HG02642 (cell line): ENCODE measurements at regions not wholly inside any gene's neighbourhood (a gene's known extent, or its start where the extent isn't known, plus 50 kb on each side); places are given as distances from the start of the nearest gene placed in this dataset.
"Not testable (repeated sequence)": the region's sequence is repeated elsewhere in the genome, so short reads cannot be mapped to it uniquely, and the experiment has no call there.

Experiments
- ATAC-seq: cut with Tn5 transposase; IDR thresholded peaks from one replicate; pipeline ENCODE4 v1.9.1; 2021; ENCODE audit warnings: mild to moderate bottlenecking; ENCODE audit not compliant: unreplicated experiment, poor library complexity

- ATAC-seq, result no peak
Measured at GRCh38 chr14:85319998-85320630, 209.8 kb upstream of the FLRT2 start.

DNA sequence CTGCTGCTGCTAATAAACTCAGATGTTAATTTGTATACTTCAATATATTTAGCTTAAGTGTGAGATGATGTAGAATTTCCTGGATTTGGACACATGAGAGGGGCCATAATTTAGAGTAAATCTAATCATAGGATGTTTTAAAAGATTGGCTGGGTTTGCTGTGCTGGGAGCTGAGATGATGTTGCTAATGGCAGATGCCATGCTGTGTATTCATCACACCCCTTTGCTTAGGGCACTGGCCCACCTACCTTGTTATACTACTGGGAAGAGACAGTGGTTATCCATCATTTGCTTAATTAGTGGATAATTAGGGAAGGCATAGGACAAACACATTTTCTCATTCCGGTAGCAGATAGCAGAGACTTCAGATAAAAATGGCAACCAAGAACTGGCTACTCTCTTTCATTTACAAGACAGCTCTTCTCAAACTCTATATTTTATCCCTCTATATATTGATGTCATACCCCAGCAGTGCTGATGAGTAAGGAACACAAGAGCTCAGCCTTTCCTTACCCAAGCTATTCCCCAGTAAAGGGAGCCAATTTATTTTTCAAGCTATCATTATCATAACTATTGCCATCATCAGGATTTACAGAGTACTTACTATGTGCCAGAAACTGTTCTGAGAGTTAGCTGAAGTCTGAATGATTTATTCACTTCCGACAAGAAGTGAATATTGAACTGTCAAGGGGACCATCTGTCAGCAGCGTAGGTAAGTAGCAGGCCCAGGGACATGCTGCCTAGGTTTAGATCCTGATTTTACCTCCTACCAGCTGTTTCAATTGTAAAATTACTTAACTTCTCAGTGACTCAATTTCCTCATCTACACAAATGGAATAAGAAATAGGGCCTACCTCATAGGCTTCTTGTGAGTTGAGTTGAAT is 204.6 kb upstream of the FLRT2 start:
- no peak for ATAC-seq

DNA sequence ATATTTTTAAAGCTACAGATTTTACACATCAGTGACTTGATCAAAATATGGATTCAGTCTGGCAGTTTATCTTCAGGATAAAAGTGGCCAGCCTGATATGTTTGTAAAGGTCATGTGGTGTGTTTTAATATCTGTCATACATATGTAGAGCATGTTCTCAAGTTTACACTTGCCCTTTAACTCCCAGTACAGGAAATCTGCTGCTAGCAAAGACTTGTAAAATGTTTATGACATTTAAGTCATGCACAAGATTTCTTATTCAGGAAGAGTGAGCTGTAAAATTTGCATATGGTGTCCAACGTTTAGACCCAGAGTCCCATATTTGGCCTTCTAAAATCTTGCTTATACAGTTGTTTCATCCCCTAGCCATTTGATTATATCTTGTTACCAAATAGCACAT is 197.5 kb upstream of the FLRT2 start:
- ATAC-seq, result no peak

GRCh38 chr14:85333313-85333712 is 196.6 kb upstream of the FLRT2 start:
- ATAC-seq, result no peak

DNA sequence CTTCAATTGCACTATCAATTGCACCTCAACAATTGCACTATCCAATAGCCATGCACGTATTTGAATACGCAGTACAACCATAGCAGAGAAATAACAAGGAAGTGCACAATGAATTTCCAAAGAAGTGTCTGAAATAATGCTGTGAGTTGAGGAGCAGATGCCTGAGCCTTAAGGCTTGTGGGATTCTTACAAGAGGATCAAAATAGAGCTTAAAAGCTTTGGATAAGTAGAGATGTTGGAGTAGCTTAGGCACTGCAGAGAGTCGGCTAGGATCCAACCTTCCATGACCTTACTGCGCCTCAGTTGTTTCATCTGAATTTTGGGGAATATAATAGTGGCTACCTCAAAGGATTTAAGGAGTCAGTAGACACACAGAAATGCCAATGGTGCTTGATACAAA is 196.1 kb upstream of the FLRT2 start:
- ATAC-seq, result no peak

DNA sequence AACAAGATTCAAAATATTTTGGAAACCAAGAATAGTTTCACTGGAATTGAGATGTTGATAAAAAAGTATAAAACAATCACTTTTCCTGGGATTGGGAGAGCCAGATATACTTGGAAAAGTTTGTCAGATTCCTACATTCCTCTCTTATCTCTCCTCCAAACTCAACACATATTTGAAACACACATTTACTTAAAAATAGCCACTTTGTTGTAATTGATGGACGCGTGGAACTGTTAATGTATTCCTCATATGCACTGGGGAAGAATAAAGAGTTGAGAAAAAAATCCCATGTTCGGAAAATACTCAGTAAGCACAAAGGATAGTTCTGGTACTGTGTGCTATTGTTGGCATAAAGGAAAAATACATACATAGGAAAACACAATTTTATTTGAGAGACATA is 195.6 kb upstream of the FLRT2 start:
- no peak for ATAC-seq

GRCh38 chr14:85336257-85336656 is 193.7 kb upstream of the FLRT2 start:
- ATAC-seq, result no peak

GRCh38 chr14:85336817-85337216 is 193.1 kb upstream of the FLRT2 start:
- no peak for ATAC-seq

GRCh38 chr14:85338895-85339294 is 191.0 kb upstream of the FLRT2 start:
- no peak for ATAC-seq

- ATAC-seq, result no peak
Measured at GRCh38 chr14:85342858-85343607, 186.9 kb upstream of the FLRT2 start.

DNA sequence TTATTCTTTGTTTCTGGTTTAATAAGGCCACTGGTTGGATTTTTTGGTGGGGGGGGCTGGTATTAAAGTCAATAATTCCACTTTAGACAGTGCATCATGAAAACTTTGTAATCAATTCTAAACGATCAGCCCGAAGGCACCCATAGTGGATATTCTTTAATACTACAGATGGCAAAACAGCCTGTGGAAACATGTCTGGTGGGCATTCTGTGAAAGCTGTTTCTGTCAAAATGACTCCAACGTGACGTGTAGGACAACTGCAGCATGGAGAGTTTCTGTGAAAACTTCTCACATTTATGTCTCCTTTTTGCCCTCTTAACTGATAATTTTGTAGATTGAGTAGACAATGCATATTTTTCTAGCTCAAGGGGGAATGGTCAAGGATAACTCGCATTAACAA is 185.8 kb upstream of the FLRT2 start:
- ATAC-seq, result no peak

GRCh38 chr14:85344847-85345570 is 184.9 kb upstream of the FLRT2 start:
- no peak for ATAC-seq

GRCh38 chr14:85350667-85351066 is 179.3 kb upstream of the FLRT2 start:
- no peak for ATAC-seq

DNA sequence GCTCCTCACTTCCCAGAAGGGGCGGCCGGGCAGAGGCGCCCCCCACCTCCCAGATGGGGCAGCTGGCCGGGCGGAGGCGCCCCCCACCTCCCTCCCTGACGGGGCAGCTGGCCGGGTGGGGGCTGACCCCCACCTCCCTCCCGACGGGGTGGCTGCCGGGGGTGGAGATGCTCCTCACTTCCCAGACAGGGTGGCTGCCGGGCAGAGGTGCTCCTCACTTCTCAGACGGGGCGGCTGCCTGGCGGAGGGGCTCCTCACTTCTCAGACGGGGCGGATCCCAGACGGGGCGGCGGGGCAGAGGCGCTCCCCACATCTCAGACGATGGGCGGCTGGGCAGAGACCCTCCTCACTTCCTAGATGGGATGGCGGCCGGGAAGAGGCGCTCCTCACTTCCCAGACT is 177.4 kb upstream of the FLRT2 start:
- ATAC-seq, result not testable (repeated sequence)

DNA sequence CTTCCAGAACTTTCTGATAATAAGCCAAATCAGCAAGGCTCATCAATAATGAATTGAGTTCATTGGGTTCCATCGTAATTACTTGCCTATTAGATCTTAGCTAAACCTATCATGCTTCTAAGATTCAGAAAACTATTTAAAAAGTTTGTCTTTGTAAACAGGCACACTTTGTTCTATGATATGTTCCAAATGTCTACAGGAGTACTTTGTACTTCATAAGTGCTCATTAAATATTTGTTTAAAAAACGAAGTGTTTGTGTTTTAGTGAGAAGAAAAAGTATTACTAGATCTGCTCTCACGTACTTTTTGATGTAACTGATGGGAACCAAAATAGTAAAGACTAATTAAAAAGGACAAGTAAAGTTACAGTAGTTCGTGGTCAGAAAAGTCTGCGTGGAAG is 172.8 kb upstream of the FLRT2 start:
- no peak for ATAC-seq

DNA sequence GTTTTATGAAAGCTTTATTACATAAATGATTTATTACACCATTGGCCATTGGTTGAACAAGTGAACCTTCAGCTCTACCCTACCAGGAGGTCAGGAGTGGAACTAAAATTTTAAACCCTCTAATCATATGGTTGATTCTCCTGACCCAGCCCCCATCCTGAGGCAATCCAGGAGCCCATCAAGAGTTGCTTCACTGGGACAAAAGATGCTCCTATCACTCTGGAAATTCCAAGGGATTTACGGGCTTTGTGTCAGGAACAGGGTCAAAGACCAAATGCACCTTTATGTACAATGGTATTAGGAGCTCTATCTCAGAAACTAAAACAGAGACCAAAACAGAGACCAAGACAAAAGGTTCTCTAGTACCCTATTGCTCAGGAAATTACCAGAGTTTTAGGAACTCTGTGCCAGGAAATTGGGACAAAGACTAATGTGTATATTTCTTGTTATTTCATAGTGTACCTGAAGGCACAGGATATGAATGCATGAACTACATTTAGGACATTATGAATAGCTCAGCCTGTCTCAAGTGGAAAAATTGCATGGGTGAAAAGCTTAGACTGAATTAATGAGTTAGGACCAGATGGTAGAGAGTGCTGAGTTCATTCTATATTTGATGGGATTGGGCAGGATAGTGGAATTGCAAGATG is 171.7 kb upstream of the FLRT2 start:
- ATAC-seq, result no peak

GRCh38 chr14:85359505-85359904 is 170.4 kb upstream of the FLRT2 start:
- no peak for ATAC-seq

GRCh38 chr14:85363358-85363757 is 166.6 kb upstream of the FLRT2 start:
- no peak for ATAC-seq

- no peak for ATAC-seq
Measured at GRCh38 chr14:85366226-85366625, 163.7 kb upstream of the FLRT2 start.

GRCh38 chr14:85380881-85381280 is 149.1 kb upstream of the FLRT2 start:
- ATAC-seq, result no peak
